IMR-90 (cell line): ENCODE measurements at regions not wholly inside any gene's neighbourhood (a gene's known extent, or its start where the extent isn't known, plus 50 kb on each side); places are given as distances from the start of the nearest gene placed in this dataset.

Experiments used
- ATAC-seq: fragments of 200-7000 bp; cut with Tn5 transposase; 2 replicates; pipeline ENCODE4 v1.9.1; 2020; ENCODE audit warnings: low read depth, mild to moderate bottlenecking, moderate library complexity
- BruUV-seq: library from RNA; stranded (reverse); fragments of 400-500 nt; replicated peaks from 2 replicates; lab custom pipeline; 2021; lab: Mats Ljungman, UMichigan
- CTCF ChIA-PET: fragments of 300-600 bp; formaldehyde crosslinking; extraction: SDS; loops from one replicate; lab custom pipeline; 2021; ENCODE audit warnings: antibody characterized with exemption; lab: Yijun Ruan, JAX
- POLR2A ChIA-PET: fragments of 300-600 bp; sonication (Branson Sonifier 250); formaldehyde crosslinking; loops from one replicate; lab custom pipeline; 2022; ENCODE audit warnings: antibody characterized with exemption; ENCODE audit not compliant: unreplicated experiment; lab: Charles Lee
- DNase-seq: peaks from one replicate; pipeline ENCODE4 v3.0.0; 2013
- H2AFZ ChIP-seq: replicated peaks from 2 replicates; pipeline ENCODE3; 2013; ENCODE audit warnings: low read length, mild to moderate bottlenecking; ENCODE audit not compliant: poor library complexity
- H2AK5ac ChIP-seq: 2 replicates; pipeline ENCODE4 v1.6.1; 2013; ENCODE audit warnings: low read depth, low read length, inconsistent platforms
- H2AK9ac ChIP-seq: replicated peaks from 2 replicates; pipeline ENCODE3; 2013; ENCODE audit warnings: mild to moderate bottlenecking, low read depth, low read length, moderate library complexity; ENCODE audit not compliant: poor library complexity
- H2BK120ac ChIP-seq: 2 replicates; pipeline ENCODE4 v1.6.1; 2013; ENCODE audit warnings: low read depth, low read length, inconsistent platforms
- H2BK15ac ChIP-seq: 3 replicates; pipeline ENCODE4 v1.6.1; 2013; ENCODE audit warnings: low read depth, low read length, inconsistent platforms
- H2BK20ac ChIP-seq: 2 replicates; pipeline ENCODE4 v1.6.1; 2013; ENCODE audit warnings: low read depth, mild to moderate bottlenecking, inconsistent platforms, low read length, moderate library complexity
- H2BK5ac ChIP-seq: 2 replicates; pipeline ENCODE4 v1.6.1; 2013; ENCODE audit warnings: mild to moderate bottlenecking, low read depth, low read length, inconsistent platforms; ENCODE audit not compliant: poor library complexity, severe bottlenecking
- H3K14ac ChIP-seq: replicated peaks from 2 replicates; pipeline ENCODE4 v1.6.1; 2013; ENCODE audit warnings: low read depth, low read length, inconsistent platforms
- H3K18ac ChIP-seq: 2 replicates; pipeline ENCODE4 v1.6.1; 2013; ENCODE audit warnings: low read depth, low read length, control low read depth
- H3K23ac ChIP-seq: 2 replicates; pipeline ENCODE4 v1.6.1; 2013; ENCODE audit warnings: low read depth, low read length, inconsistent platforms
- H3K27ac ChIP-seq: 2 replicates; pipeline ENCODE4 v1.5.1; 2013; ENCODE audit warnings: mild to moderate bottlenecking, control low read depth, low read length; ENCODE audit not compliant: insufficient read depth
- H3K27me3 ChIP-seq: 2 replicates; pipeline ENCODE4 v1.6.1; 2013; ENCODE audit warnings: low read length; ENCODE audit not compliant: control insufficient read depth, insufficient read depth
- H3K36me3 ChIP-seq: 2 replicates; pipeline ENCODE4 v1.6.1; 2013; ENCODE audit warnings: low read length, mixed read lengths; ENCODE audit not compliant: control insufficient read depth, insufficient read depth
- H3K4ac ChIP-seq: 2 replicates; pipeline ENCODE4 v1.6.1; 2013; ENCODE audit warnings: low read depth, low read length, inconsistent platforms
- H3K4me1 ChIP-seq: 2 replicates; pipeline ENCODE4 v1.6.1; 2013; ENCODE audit warnings: low read length, mixed read lengths; ENCODE audit not compliant: control insufficient read depth, insufficient read depth
- H3K4me2 ChIP-seq: 2 replicates; pipeline ENCODE4 v1.6.1; 2013; ENCODE audit warnings: low read depth, mild to moderate bottlenecking, control low read depth, low read length, moderate library complexity
- H3K4me3 ChIP-seq: 2 replicates; pipeline ENCODE4 v1.5.1; 2013; ENCODE audit warnings: low read depth, mild to moderate bottlenecking, control low read depth, low read length, moderate library complexity; ENCODE audit not compliant: insufficient read depth
- H3K56ac ChIP-seq: 2 replicates; pipeline ENCODE4 v1.6.1; 2013; ENCODE audit warnings: low read length, inconsistent platforms; ENCODE audit not compliant: insufficient read depth; ENCODE audit errors: extremely low read depth
- H3K79me1 ChIP-seq, 2 experiments: 2 replicates each; pipeline ENCODE4 v1.6.1; 2013; ENCODE audit warnings: low read length in 2 of 2, inconsistent platforms in 1 of 2, low read depth in 1 of 2
- H3K9ac ChIP-seq: 2 replicates; pipeline ENCODE4 v1.6.1; 2013; ENCODE audit warnings: low read depth, low read length, control low read depth
- H3K9me1 ChIP-seq: 2 replicates; pipeline ENCODE4 v1.6.1; 2013; ENCODE audit warnings: low read length, inconsistent platforms; ENCODE audit not compliant: insufficient read depth
- H3K9me3 ChIP-seq: 2 replicates; pipeline ENCODE4 v1.6.1; 2013; ENCODE audit warnings: low read length; ENCODE audit not compliant: control insufficient read depth, insufficient read depth
- H4K20me1 ChIP-seq: 2 replicates; pipeline ENCODE4 v1.6.1; 2013; ENCODE audit warnings: low read length, inconsistent platforms; ENCODE audit not compliant: insufficient read depth
- H4K5ac ChIP-seq: 2 replicates; pipeline ENCODE4 v1.6.1; 2013; ENCODE audit warnings: mild to moderate bottlenecking, low read depth, low read length, control low read depth
- H4K8ac ChIP-seq, 2 experiments: 2 replicates each; pipeline ENCODE4 v1.6.1; 2013; ENCODE audit warnings: low read depth in 2 of 2, low read length in 2 of 2, control low read depth in 1 of 2, inconsistent platforms in 1 of 2
- H4K91ac ChIP-seq: 2 replicates; pipeline ENCODE4 v1.6.1; 2013; ENCODE audit warnings: low read depth, low read length, inconsistent platforms; ENCODE audit not compliant: insufficient read depth
- BHLHE40 ChIP-seq: fragments of 150-350 bp; IDR thresholded peaks from 2 replicates; pipeline ENCODE4 v1.6.1; 2016; ENCODE audit warnings: mild to moderate bottlenecking, low read depth, low read length
- CEBPB ChIP-seq: IDR thresholded peaks from 2 replicates; pipeline ENCODE4 v1.6.1; 2012; ENCODE audit warnings: low read depth, low read length, improper control_type of control experiment
- CHD1 ChIP-seq: IDR thresholded peaks from 2 replicates; pipeline ENCODE4 v1.6.1; 2012; ENCODE audit warnings: low read depth, low read length, improper control_type of control experiment
- FOS ChIP-seq: fragments of 150-350 bp; IDR thresholded peaks from 2 replicates; pipeline ENCODE4 v1.6.1; 2016; ENCODE audit warnings: low read depth, low read length
- MAZ ChIP-seq: IDR thresholded peaks from 2 replicates; pipeline ENCODE4 v1.6.1; 2012; ENCODE audit warnings: low read depth, mild to moderate bottlenecking, low read length, improper control_type of control experiment, moderate library complexity, borderline replicate concordance
- MXI1 ChIP-seq: IDR thresholded peaks from 2 replicates; pipeline ENCODE4 v1.6.1; 2012; ENCODE audit warnings: low read depth, mild to moderate bottlenecking, low read length, moderate library complexity, borderline replicate concordance
- POLR2A ChIP-seq: IDR thresholded peaks from 2 replicates; pipeline ENCODE4 v1.6.1; 2012; ENCODE audit warnings: mild to moderate bottlenecking, low read depth, low read length
- RAD21 ChIP-seq: IDR thresholded peaks from 2 replicates; pipeline ENCODE4 v1.6.1; 2012; ENCODE audit warnings: low read length, improper control_type of control experiment
- SMC3 ChIP-seq: fragments of 150-350 bp; IDR thresholded peaks from 2 replicates; pipeline ENCODE4 v1.6.1; 2016; ENCODE audit warnings: low read depth, mild to moderate bottlenecking, antibody characterized with exemption, low read length, moderate library complexity
- WGBS, 2 experiments: methylation state at CpG; one replicate each; pipeline versions ENCODE4 v1.1.5 to v1.1.7; 2013; ENCODE audit warnings: missing lambda C conversion rate in 2 of 2; ENCODE audit not compliant: insufficient read length in 1 of 2; ENCODE audit errors: extremely low coverage in 2 of 2; 5-methylcytosine and 5-hydroxymethylcytosine counted together
- dilution Hi-C: fragments of 300-500 bp; cut with HindIII; formaldehyde crosslinking; loops from one replicate; pipeline ENCODE4 v1.14.3; 2018; ENCODE audit warnings: low sequenced_read_pairs; ENCODE audit not compliant: unreplicated experiment
- in situ Hi-C: fragments of 300-500 bp; cut with MboI; formaldehyde crosslinking; loops from 3 replicates; pipeline ENCODE4 v1.14.3; 2019; ENCODE audit warnings: low sequenced_read_pairs, inconsistent platforms, mixed read lengths
- intact Hi-C: fragments of 100-400 bp; cut with micrococcal nuclease; formaldehyde crosslinking; loops from 2 replicates; pipeline ENCODE4 v1.10.0; 2022
- TF ChIP-seq, protein P1 (sequence below): conservative IDR thresholded peaks from 2 replicates; pipeline ENCODE4 v1.5.1; 2012; ENCODE audit warnings: mild to moderate bottlenecking, low read depth, low read length, improper control_type of control experiment
- TF ChIP-seq, protein P2 (sequence below): fragments of 150-350 bp; IDR thresholded peaks from 2 replicates; pipeline ENCODE4 v1.6.1; 2016; ENCODE audit warnings: low read depth, mild to moderate bottlenecking, low read length, moderate library complexity, borderline replicate concordance

GRCh38 chr2:45218931-45219339 lies 209.7 kb upstream of the SIX2 start:
- Histone ChIP-seq H3K9me3 (peaks cover 5% of the 10 kb centered on the region; the same call in 1 of the 2 replicates), H3K4me2 (no peak overlapping the region), H4K91ac (no peak overlapping the region), H3K4me3 (no peak overlapping the region), H3K36me3 (no peaks in the 10 kb centered on the region), H2BK15ac (no peak overlapping the region), H3K23ac (no peak overlapping the region), H2AK9ac (no peak overlapping the region), H2AK5ac (no peak overlapping the region), H3K18ac (no peak overlapping the region), H2BK5ac (no peak overlapping the region), H2BK20ac (no peak overlapping the region), H4K8ac (no peak overlapping the region), H4K20me1 (no peaks in the 10 kb centered on the region; the same call in 1 of the 2 replicates), H3K14ac (no peak overlapping the region), H4K5ac (no peak overlapping the region), H2BK120ac (no peak overlapping the region), H3K27ac (no peak overlapping the region), H2AFZ (no peak overlapping the region), H3K9ac (no peak overlapping the region), H3K27me3 (peaks cover 46% of the 10 kb centered on the region), H3K4ac (no peak overlapping the region), H3K4me1 (no peaks in the 10 kb centered on the region), H3K9me1 (no peaks in the 10 kb centered on the region; the same call in 1 of the 2 replicates), H3K79me1 (no peaks in the 10 kb centered on the region), H3K56ac (no peak overlapping the region)
- in situ Hi-C loops, result no loop called here
- dilution Hi-C loops, result no loop called here
- CTCF ChIA-PET, result no interaction called here
- no peak for ATAC-seq
- POLR2A ChIA-PET, result no interaction called here
- BruUV-seq, result no TSS peak
- TF ChIP-seq SMC3 (no peak), POLR2A (no peak), MAZ (no peak), FOS (no peak), CHD1 (no peak), MXI1 (no peak), RAD21 (no peak), BHLHE40 (no peak), CEBPB (no peak)
- TF ChIP-seq, protein P1, sequence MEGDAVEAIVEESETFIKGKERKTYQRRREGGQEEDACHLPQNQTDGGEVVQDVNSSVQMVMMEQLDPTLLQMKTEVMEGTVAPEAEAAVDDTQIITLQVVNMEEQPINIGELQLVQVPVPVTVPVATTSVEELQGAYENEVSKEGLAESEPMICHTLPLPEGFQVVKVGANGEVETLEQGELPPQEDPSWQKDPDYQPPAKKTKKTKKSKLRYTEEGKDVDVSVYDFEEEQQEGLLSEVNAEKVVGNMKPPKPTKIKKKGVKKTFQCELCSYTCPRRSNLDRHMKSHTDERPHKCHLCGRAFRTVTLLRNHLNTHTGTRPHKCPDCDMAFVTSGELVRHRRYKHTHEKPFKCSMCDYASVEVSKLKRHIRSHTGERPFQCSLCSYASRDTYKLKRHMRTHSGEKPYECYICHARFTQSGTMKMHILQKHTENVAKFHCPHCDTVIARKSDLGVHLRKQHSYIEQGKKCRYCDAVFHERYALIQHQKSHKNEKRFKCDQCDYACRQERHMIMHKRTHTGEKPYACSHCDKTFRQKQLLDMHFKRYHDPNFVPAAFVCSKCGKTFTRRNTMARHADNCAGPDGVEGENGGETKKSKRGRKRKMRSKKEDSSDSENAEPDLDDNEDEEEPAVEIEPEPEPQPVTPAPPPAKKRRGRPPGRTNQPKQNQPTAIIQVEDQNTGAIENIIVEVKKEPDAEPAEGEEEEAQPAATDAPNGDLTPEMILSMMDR, result no peak
- TF ChIP-seq, protein P2, sequence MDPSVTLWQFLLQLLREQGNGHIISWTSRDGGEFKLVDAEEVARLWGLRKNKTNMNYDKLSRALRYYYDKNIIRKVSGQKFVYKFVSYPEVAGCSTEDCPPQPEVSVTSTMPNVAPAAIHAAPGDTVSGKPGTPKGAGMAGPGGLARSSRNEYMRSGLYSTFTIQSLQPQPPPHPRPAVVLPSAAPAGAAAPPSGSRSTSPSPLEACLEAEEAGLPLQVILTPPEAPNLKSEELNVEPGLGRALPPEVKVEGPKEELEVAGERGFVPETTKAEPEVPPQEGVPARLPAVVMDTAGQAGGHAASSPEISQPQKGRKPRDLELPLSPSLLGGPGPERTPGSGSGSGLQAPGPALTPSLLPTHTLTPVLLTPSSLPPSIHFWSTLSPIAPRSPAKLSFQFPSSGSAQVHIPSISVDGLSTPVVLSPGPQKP, result no peak
- 67% methylated on average over 1 of the region's 3 CpGs; no CpG with 5 or more reads in 1 of the 2 experiments for WGBS, 2 experiments
- DNase-seq, result no peak
- intact Hi-C loops, result no loop called here
